HG03135 (cell line): ENCODE measurements at regions not wholly inside any gene's neighbourhood (a gene's known extent, or its start where the extent isn't known, plus 50 kb on each side); places are given as distances from the start of the nearest gene placed in this dataset.

Experiments
- ATAC-seq: cut with Tn5 transposase; IDR thresholded peaks from one replicate; pipeline ENCODE4 v1.9.1; 2021; ENCODE audit warnings: mild to moderate bottlenecking, moderate library complexity; ENCODE audit not compliant: unreplicated experiment

- ATAC-seq: peak; percentile 76
Observed at GRCh38 chr6:140586426-140587061, 1212.1 kb upstream of the CITED2 start.

GRCh38 chr6:140581601-140582000, 1207.2 kb upstream of the CITED2 start:
- ATAC-seq: no peak

GRCh38 chr6:140579918-140580317, 1205.5 kb upstream of the CITED2 start:
- ATAC-seq: no peak

GRCh38 chr6:140576004-140576555, 1201.6 kb upstream of the CITED2 start:
- ATAC-seq: no peak

GRCh38 chr6:140572867-140573266, 1198.4 kb upstream of the CITED2 start:
- no peak for ATAC-seq

- ATAC-seq: no peak
Observed at GRCh38 chr6:140572129-140572528, 1197.7 kb upstream of the CITED2 start.

- ATAC-seq: no peak
Observed at GRCh38 chr6:140571145-140571544, 1196.7 kb upstream of the CITED2 start.

- ATAC-seq: no peak
Observed at GRCh38 chr6:140567466-140567865, 1193.0 kb upstream of the CITED2 start.

- no peak for ATAC-seq
Observed at GRCh38 chr6:140566781-140567277, 1192.4 kb upstream of the CITED2 start.

- ATAC-seq: no peak
Observed at GRCh38 chr6:140563728-140564127, 1189.3 kb upstream of the CITED2 start.

GRCh38 chr6:140561701-140562100, 1187.3 kb upstream of the CITED2 start:
- ATAC-seq: no peak

- ATAC-seq: no peak
Observed at GRCh38 chr6:140560671-140561070, 1186.2 kb upstream of the CITED2 start.

GRCh38 chr6:140559458-140559857, 1185.0 kb upstream of the CITED2 start:
- ATAC-seq: no peak

- ATAC-seq: no peak
Observed at GRCh38 chr6:140554421-140554820, 1180.0 kb upstream of the CITED2 start.

- no peak for ATAC-seq
Observed at GRCh38 chr6:140548366-140548765, 1173.9 kb upstream of the CITED2 start.

- no peak for ATAC-seq
Observed at GRCh38 chr6:140546640-140547039, 1172.2 kb upstream of the CITED2 start.

GRCh38 chr6:140544431-140544830, 1170.0 kb upstream of the CITED2 start:
- no peak for ATAC-seq

- no peak for ATAC-seq
Observed at GRCh38 chr6:140542863-140543262, 1168.4 kb upstream of the CITED2 start.

GRCh38 chr6:140541288-140541687, 1166.8 kb upstream of the CITED2 start:
- ATAC-seq: no peak

GRCh38 chr6:140540743-140541142, 1166.3 kb upstream of the CITED2 start:
- ATAC-seq: no peak

- no peak for ATAC-seq
Observed at GRCh38 chr6:140538926-140539325, 1164.5 kb upstream of the CITED2 start.

GRCh38 chr6:140537834-140538705, 1163.6 kb upstream of the CITED2 start:
- ATAC-seq: no peak
